ENCODE measurements at regions not wholly inside any gene's neighbourhood (a gene's known extent, or its start where the extent isn't known, plus 50 kb on each side); places are given as distances from the start of the nearest gene placed in this dataset.
"Not testable (repeated sequence)": the region's sequence is repeated elsewhere in the genome, so short reads cannot be mapped to it uniquely, and the experiment has no call there.

GRCh38 chr22:23501261-23501619 is 78.8 kb downstream of the IGLL1 start:
- no peak for DNase-seq

DNA sequence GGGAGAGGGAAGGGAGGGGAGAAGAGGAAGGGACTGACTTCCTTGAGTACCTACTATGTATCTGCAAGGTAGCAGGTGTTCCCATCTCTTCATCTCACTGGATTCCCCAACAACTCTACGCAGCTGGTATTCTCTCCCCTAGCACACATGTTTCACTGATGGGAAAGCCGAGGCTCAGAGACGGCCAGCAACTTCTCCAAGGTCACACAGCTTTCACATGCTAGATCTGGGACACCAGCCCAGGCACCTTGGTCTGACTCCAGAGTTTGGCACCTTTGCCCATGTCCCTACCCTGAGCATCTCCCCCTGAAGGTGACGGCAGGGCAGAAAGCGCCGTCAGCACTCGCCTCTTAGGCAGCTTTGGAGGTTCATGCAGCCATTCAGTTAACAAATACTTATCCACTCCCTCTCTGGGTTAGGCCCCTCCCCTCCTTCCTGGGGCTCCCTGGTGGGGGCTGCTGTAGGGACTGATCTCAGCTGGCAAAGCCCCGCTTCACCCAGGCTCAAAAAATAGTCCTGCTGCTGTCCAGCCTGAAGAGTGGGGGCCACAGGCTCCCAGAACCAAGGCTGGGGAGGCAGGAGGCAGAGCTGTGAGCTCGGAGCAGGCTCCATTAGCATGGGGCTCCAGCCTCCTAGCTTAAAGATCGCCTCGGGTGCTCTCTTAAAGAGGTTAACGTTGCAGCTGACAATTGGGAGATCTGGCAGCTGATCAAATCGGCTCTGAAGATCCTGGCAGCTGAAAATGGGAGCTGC is 79.4 kb downstream of the IGLL1 start:
- DNase-seq = no peak

- no peak for DNase-seq
Observed at GRCh38 chr22:23499845-23500500, 80.1 kb downstream of the IGLL1 start.

DNA sequence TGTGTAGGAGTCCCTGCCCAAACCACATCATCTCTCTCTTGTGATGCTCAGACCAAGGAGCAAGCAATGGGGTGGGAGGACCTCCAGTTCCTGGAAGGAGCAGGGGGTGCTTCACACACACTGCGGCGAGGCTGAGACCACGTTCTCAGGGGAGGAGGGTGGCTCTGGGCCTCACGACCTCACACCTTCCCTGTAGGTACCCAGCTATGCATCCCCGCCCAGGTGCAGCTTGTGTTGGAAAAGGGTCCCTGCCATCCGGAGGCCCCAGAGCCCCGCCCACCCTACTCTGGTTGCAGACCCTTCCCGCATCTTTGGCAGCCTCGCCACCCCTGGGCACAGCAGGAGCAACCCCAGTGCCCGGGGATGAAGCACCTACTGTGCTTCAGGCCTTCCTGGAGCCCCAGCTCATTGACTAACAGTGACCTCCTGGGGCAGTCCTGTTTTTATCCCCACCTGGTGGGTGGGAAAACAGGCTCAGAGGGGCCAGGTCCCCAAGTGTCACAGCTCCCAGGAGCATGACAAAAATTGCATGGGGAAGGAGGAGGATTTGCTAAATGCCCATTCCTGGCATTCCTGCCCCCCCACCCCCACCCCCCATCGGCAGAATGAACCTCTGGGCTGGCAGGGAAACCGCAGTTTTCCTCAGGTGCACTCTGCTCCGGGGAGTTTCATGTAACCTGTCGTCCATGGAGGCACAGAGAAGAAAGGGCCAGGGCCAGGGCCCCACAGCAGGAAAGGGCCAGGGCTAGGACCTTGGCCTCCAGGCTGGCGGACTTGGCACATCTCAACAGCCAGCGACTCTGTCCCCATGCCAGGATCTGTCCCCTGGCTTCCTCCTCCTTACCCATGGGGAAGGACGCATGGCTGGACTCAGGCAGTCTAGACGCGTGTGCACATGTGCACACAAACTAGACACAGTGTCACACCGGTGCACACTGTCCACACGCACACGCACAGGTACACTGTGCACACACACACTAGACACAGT is 81.0 kb downstream of the IGLL1 start:
- DNase-seq = no peak

DNA sequence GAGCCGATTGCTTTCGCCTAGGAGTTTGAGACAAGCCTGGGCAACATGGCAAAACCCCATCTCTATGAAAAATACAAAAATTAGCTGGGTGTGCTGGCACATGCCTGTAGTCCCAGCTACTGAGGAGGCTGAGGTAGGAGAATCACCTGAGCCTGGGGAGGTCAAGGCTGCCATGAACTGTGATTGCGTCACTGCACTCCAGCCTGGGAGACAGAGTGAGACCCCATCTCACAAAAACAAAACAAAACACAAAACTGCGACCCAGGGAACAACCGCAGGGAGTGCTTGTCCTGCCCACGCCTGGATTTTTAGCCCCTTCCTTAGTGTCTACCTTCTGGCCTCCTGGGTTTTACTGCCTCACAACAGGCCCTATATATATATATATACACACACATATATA is 82.2 kb downstream of the IGLL1 start:
- DNase-seq = not testable (repeated sequence)

DNA sequence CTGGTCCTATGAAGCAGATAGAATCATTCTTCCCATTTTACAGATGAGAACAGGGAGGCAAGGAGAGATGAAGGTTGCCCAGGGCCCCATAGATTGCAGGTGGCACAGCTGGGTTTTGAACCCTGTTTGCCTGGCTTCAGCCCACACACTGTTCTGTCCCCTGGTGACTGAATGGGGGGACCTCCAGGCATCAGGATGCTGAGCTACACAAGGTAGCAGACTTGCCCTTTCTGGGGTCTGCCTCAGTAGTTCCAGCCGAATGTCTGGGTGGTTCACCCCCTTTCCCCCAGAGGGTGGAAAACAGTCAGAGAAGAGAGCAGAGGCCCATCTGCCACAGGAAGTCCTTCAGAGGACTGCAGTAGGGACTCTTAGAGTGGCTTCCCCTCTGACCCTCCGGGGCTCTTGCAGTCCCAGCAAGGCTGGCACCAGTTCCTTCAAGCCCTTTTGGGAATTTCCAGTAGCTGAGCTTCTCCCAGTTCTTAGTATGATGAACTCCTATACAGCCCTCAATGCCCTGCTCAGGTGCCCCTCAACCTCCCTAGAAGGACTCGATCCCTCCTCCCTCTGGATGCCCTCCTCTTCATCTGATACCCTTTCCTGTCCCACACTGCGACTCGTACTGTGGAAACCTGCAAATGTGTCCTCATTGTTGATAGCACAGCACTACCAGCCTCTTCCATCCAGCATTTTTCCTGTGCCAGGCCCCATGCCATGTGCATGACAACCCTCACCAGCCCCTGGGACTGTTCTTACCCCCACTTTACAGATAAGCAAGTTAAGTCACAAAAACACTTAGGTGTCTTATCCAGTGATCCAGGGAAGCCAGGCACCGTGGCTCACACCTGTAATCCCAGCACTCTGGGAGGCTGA is 82.8 kb downstream of the IGLL1 start:
- DNase-seq = no peak

GRCh38 chr22:23496445-23496833 is 83.7 kb downstream of the IGLL1 start:
- DNase-seq = no peak

DNA sequence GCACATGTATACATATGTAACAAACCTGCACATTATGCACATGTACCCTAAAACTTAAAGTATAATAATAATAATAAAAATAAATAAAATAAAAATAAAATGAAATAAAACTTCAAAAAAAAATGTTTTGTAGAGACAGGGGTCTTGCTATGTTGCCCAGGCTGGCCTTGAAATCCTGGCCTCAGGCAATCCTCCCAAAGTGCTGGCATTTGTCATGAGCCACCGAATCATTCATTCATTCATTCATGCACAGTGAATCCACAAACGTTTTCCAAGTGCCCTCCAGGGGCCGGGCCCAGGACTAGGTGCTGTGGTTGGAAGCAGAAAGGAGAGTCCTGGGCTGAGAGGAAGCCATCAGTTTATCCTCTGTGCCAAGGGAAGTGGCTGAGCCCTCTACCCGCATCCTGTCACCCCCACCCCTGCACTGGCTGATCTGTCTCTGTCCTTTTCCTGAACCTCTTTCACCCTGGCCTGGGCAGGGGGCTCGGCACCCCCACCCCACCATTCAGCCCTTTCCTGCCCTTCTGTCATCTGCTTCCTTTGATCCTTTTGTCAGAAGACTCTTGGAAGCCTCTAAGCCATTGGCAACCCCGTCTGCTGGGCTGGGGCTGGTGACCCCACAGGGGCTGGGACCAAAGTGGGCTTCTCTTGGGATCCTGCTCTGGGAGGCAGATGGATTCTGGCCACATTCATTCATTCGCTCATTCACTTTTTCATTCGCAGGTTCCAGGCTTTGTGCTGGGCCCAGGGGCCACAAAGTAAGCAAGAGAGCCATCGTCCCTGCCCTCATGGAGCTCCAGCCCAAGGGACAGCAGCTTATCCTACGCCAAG is 84.3 kb downstream of the IGLL1 start:
- DNase-seq = no peak

- DNase-seq = no peak
Observed at GRCh38 chr22:23494930-23495266, 85.2 kb downstream of the IGLL1 start.

DNA sequence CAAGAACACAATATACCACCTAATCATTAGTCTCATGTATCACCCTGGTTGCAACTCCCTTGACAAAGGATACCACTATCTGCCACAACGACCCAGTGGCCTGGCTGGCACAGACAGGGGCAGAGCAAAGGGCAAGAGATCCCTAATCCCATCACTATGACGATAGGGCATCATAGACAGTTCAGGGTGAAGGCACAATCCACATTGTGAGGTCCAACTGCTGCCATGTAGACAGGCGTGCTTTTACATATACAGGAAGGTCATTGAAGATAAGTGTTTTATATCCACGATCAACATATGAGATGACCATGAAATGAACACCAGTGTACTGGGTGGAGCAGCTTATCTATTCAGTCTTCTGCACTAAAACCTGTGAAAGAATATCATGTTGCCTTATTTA is 94.6 kb downstream of the IGLL1 start:
- DNase-seq = no peak

DNA sequence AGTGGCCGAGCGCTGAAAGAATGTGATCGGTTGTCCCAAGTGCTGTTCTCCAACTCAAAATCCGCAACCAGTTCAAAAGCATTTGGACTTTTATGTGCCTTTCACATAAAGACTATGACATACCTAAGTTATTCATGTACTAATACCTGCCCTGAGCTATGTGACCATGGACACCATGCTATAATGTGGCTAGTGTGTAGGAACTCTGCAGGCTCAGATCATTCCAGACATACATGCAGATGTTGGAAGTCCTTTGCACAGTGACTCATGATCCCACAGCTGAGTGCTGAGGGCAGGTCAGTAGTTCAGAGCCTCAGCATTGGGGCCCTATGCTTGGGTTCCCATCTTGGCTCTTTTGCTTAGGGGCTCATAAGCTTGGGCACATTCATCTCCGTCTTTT is 95.4 kb downstream of the IGLL1 start:
- no peak for DNase-seq

GRCh38 chr22:23481369-23481768 is 98.7 kb downstream of the IGLL1 start:
- no peak for DNase-seq

- DNase-seq = no peak
Observed at GRCh38 chr22:23478175-23478574, 101.9 kb downstream of the IGLL1 start.

- DNase-seq = not testable (repeated sequence)
Observed at GRCh38 chr22:23474531-23474930, 105.6 kb downstream of the IGLL1 start.

DNA sequence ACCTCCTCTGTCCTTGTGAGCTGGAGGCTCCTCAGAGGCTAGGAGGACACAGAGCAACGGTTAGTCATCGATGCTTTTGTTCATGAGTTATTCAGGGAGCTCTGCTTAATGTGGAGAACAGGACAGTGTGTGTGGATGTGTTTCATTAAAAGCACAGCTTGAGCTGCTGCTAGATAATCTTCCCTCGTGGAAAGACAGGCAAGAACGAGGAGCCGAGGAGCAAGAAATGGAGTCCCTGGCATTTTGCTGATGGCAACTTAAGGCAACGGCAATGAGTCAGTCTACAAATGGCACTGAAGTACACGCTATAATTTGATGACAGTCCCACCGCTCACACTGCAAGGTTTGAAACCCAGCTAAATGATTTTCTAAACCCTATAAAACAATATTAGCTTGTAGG is 106.2 kb downstream of the IGLL1 start:
- no peak for DNase-seq

GRCh38 chr22:23472376-23472775 is 107.7 kb downstream of the IGLL1 start:
- not testable (repeated sequence) for DNase-seq

DNA sequence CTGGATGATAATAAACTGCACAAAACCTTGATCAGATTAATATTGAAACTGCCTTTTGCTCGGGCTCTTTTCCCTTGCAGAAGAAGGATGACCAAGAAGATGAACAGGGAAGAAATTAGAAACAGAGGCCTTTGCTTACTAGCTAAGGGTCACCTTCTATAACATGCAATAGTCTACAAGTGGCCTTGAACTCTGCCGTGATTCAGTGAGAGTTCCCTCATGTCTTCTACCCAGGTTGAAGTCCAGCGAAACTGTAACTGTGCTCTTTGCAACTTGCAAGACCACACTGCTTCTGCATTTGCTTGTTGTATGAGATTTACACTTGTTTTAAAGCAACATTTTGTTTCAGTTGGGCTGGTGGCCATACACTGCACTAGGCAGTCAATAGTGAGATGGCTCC is 108.4 kb downstream of the IGLL1 start:
- DNase-seq = no peak

- no peak for DNase-seq
Observed at GRCh38 chr22:23470811-23471389, 109.2 kb downstream of the IGLL1 start.

- DNase-seq = no peak
Observed at GRCh38 chr22:23467721-23468294, 112.3 kb downstream of the IGLL1 start.

- DNase-seq = no peak
Observed at GRCh38 chr22:23466351-23466750, 113.7 kb downstream of the IGLL1 start.
